Mesothelial cell of epicardium (in vitro differentiated cells): ENCODE measurements at regions not wholly inside any gene's neighbourhood (a gene's known extent, or its start where the extent isn't known, plus 50 kb on each side); places are given as distances from the start of the nearest gene placed in this dataset.
A peak's percentile ranks its signal among the peaks of the same experiment; 100 is the strongest.

Source experiments
- DNase-seq, 2 experiments: peaks; one replicate each; pipeline ENCODE4 v3.0.0; 2021; ENCODE audit warnings: low spot score in 2 of 2; ENCODE audit not compliant: unreplicated experiment in 2 of 2
- H3K27ac Mint-ChIP-seq: 2 replicates; pipeline ENCODE4 v1.8.0; 2021; ENCODE audit warnings: mixed read lengths
- H3K27me3 Mint-ChIP-seq: 2 replicates; pipeline ENCODE4 v1.8.0; 2021; ENCODE audit warnings: low read depth, mixed read lengths
- H3K36me3 Mint-ChIP-seq: 2 replicates; pipeline ENCODE4 v1.8.0; 2021; ENCODE audit warnings: mixed read lengths
- H3K4me1 Mint-ChIP-seq: 2 replicates; pipeline ENCODE4 v1.8.0; 2021; ENCODE audit warnings: mixed read lengths
- H3K4me3 Mint-ChIP-seq: 2 replicates; pipeline ENCODE4 v1.8.0; 2021; ENCODE audit warnings: mild to moderate bottlenecking, moderate library complexity, mixed read lengths
- H3K9me3 Mint-ChIP-seq: 2 replicates; pipeline ENCODE4 v1.8.0; 2021; ENCODE audit warnings: mixed read lengths
- TF ChIP-seq, protein P1 (sequence below): fragments of 200-600 bp; sonication (generic); IDR thresholded peaks from one replicate; pipeline ENCODE4 v1.5.0; 2021; ENCODE audit warnings: antibody characterized with exemption; ENCODE audit not compliant: unreplicated experiment

DNA sequence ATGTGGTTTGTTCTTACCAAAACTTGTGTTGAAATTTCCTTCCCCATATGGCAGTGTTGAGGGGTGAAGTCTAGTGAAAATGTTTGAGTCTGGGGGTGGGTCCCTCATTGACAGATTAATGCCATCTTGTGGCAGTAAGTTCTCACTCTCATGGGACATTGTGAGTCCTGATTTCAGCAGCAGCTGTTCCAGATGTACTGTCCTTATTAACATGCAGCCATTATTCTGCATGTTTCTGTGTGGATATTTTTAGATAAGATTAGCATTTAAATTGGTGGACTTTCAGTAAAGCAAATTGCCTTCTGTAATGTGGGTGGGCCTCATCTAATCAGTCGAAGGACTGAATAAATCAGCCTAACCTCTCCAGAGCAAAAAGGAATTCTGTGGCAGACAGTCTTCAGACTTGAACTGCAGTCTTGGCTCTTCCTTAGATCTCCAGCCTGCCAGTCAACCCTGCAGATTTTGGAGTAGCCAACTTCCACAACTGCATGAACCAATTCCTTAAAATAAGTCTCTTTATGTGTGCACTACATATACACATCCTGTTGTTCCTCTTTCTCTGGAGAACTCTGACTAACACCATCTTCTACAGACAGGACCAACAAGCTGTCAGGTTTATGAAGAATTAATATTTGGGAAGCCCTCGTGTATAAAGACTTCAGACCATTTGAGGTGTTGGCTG lies 138.7 kb upstream of the ZNF516 start:
- Mint-ChIP-seq H3K27ac (no peak overlapping the region), H3K27me3 (peaks cover 2% of the 10 kb centered on the region), H3K4me1 (no peaks in the 10 kb centered on the region), H3K9me3 (peaks cover 26% of the 10 kb centered on the region), H3K4me3 (no peak overlapping the region), H3K36me3 (no peaks in the 10 kb centered on the region)
- DNase-seq, result no peak
- TF ChIP-seq, protein P1, sequence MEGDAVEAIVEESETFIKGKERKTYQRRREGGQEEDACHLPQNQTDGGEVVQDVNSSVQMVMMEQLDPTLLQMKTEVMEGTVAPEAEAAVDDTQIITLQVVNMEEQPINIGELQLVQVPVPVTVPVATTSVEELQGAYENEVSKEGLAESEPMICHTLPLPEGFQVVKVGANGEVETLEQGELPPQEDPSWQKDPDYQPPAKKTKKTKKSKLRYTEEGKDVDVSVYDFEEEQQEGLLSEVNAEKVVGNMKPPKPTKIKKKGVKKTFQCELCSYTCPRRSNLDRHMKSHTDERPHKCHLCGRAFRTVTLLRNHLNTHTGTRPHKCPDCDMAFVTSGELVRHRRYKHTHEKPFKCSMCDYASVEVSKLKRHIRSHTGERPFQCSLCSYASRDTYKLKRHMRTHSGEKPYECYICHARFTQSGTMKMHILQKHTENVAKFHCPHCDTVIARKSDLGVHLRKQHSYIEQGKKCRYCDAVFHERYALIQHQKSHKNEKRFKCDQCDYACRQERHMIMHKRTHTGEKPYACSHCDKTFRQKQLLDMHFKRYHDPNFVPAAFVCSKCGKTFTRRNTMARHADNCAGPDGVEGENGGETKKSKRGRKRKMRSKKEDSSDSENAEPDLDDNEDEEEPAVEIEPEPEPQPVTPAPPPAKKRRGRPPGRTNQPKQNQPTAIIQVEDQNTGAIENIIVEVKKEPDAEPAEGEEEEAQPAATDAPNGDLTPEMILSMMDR, result no peak

DNA sequence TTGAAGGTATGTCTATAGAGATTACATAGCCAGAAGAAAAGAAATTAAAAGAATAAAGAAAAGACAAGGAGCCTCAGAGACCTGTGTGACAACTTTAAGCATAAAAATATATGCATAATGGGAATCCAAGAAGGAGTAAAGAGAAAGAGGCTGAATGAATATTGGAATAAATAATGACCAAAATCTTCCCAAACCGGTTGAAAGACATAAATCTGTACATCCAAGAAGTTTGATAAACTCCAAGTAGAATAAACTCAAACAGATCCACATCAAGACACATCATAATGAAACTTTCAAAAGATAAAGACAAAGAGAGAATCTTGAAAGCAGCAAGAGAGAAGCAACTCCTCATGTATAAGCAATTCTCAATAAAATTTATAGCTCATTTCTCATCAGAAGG lies 132.4 kb upstream of the ZNF516 start:
- DNase-seq, result no peak
- H3K9me3 Mint-ChIP-seq, result peaks cover 36% of the 10 kb centered on the region
- H3K4me1 Mint-ChIP-seq, result peaks cover 6% of the 10 kb centered on the region
- TF ChIP-seq, protein P1, result no peak
- no peak overlapping the region for H3K27ac Mint-ChIP-seq
- no peak overlapping the region for H3K4me3 Mint-ChIP-seq
- no peaks in the 10 kb centered on the region for H3K27me3 Mint-ChIP-seq
- peaks cover 2% of the 10 kb centered on the region for H3K36me3 Mint-ChIP-seq

DNA sequence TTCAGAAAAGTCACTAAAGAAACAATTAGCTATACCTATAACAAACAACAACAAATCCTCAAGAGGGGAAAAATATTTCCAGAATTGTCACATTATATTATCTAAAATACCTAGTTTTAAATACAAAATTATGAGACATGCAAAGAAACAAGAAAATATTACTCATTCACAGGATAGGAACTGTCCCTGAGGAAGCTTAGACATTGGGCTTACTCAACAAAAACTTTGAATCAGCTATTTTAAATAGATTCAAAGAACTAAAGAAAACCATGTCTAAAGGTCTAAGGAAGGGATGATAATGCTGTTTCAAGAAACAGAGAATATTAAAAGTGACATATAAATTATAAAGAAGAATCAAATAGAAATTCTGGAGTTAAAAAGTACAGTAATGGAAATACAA lies 131.9 kb upstream of the ZNF516 start:
- DNase-seq, result no peak
- Mint-ChIP-seq H3K4me1 (peaks cover 11% of the 10 kb centered on the region), H3K9me3 (peaks cover 31% of the 10 kb centered on the region), H3K27me3 (no peaks in the 10 kb centered on the region), H3K36me3 (peaks cover 2% of the 10 kb centered on the region), H3K4me3 (no peak overlapping the region), H3K27ac (no peak overlapping the region)
- TF ChIP-seq, protein P1, result no peak

DNA sequence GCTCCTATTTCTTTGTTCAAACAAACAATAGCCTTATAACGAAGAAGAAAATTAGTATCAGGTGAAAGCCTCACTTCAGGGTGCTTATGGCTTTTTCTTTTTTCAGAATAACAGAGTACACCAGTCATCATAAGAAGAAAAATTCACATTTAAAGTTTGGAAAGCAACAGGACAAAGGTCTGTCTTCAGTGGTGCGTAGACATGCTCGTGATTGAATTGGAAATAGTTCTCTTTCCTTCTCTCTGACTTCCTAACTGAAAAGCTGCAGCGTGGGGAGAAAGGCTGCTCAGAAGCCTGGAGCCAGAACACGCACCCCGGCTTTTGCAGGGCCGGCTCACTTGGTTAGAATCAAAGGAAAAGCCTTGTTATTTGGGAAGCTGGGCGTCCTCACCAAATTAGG lies 127.6 kb upstream of the ZNF516 start:
- TF ChIP-seq, protein P1, result no peak
- no peaks in the 10 kb centered on the region for H3K27me3 Mint-ChIP-seq
- H3K36me3 Mint-ChIP-seq, result peaks cover 2% of the 10 kb centered on the region
- H3K9me3 Mint-ChIP-seq, result peaks cover 6% of the 10 kb centered on the region
- H3K4me1 Mint-ChIP-seq, result peaks cover 50% of the 10 kb centered on the region
- no peak for DNase-seq
- H3K4me3 Mint-ChIP-seq, result no peak overlapping the region
- H3K27ac Mint-ChIP-seq, result peak overlapping the region; percentile 94

DNA sequence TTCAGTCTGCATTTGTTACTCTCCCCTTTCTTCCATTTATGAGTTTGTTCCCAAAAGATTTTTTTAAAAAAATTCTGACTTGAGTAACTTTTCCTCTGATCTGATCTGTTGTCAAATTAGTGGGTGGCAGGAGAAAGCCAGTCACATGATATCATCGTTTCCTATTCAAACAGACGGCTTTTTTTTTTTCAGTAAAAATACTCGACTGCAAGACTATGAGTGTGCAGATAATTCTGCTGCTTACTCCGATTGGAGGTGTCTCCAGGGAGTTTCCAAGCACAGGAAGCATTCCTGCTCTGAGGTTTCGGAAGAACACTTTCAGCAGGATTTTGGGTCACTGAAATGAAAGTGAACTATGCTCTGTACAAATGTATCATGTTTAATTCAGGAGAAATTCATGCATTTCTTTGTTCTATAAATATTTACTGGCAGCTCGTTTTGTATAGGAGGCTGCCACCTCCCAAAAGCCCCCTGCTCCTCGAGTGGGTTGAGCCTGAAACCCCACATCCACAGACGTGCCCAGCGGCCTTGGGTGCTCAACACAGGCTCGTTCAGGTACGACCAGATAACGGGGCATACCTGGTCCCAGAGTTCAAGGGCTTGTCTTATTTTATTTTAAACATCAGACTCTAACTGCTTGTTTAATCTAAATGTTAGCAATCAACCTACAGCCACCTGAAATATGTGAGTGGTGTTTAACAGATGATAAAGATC lies 126.9 kb upstream of the ZNF516 start:
- Mint-ChIP-seq H3K4me1 (peaks cover 50% of the 10 kb centered on the region), H3K9me3 (no peaks in the 10 kb centered on the region), H3K36me3 (no peaks in the 10 kb centered on the region), H3K4me3 (peak overlapping the region; percentile 64), H3K27ac (peak overlapping the region; percentile 94), H3K27me3 (no peaks in the 10 kb centered on the region)
- TF ChIP-seq, protein P1, result no peak
- DNase-seq, result no peak
